HUES6 (cell line): ENCODE measurements at regions not wholly inside any gene's neighbourhood (a gene's known extent, or its start where the extent isn't known, plus 50 kb on each side); places are given as distances from the start of the nearest gene placed in this dataset.
"Not testable (repeated sequence)": the region's sequence is repeated elsewhere in the genome, so short reads cannot be mapped to it uniquely, and the experiment has no call there.

ENCODE experiments used
- H3K27ac ChIP-seq: 2 replicates; pipeline ENCODE4 v1.7.0; 2013; ENCODE audit warnings: low read depth, mild to moderate bottlenecking, low read length, inconsistent platforms
- H3K27me3 ChIP-seq: 2 replicates; pipeline ENCODE4 v1.6.1; 2013; ENCODE audit warnings: low read length; ENCODE audit not compliant: control insufficient read depth, insufficient read depth
- H3K36me3 ChIP-seq: 2 replicates; pipeline ENCODE4 v1.6.1; 2013; ENCODE audit warnings: low read length; ENCODE audit not compliant: control insufficient read depth, insufficient read depth
- H3K4me1 ChIP-seq: 2 replicates; pipeline ENCODE4 v1.6.1; 2013; ENCODE audit warnings: low read length; ENCODE audit not compliant: control insufficient read depth, insufficient read depth
- H3K4me3 ChIP-seq: 2 replicates; pipeline ENCODE4 v1.5.1; 2013; ENCODE audit warnings: low read depth, low read length
- H3K9ac ChIP-seq: one replicate; pipeline ENCODE4 v1.6.1; 2013; ENCODE audit warnings: mild to moderate bottlenecking, low read length
- H3K9me3 ChIP-seq: 2 replicates; pipeline ENCODE4 v1.6.1; 2013; ENCODE audit warnings: low read depth, low read length; ENCODE audit not compliant: control insufficient read depth, insufficient read depth

DNA sequence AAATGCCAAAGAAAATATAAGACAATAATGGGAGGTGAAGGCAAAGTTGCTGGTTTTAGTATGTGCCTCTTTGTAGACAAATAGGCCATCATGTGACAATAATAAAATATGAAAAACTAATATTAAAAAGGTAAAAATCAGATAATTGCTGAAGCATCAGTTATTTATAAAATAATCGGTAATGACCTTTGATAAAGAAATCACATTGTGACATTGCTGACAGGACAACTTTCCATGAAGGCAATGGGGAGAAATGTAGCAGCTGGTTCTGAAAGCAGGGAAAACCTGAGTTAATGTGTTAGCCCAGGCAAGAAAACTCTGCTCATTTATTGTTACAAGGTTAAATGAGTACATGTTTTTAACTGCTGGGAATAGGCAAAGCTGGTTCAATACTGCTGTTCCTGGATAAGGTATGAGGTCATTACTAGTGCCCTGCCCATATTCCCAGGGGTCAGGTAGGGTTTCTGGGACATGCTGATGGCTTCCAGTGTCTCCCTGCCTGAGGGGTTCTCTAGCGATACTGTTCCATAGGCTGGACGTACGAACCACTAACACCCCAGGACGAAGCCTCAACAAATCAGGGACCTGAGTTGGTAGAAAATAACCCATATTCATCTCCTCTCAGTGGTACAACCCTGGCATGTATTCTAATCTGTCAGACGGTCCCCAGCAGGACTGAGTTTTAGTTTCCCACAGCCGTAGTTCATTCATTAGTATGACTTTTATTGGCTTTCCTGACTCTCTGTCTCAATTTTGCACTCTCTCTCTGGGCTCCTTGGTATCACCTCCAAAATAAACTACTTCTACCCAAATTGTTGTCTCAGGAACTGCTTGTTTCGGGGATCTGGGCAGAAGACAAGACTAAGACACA is 355.9 kb downstream of the TXNL1 start:
- no peaks in the 10 kb centered on the region for H3K36me3 ChIP-seq
- no peak overlapping the region for H3K27ac ChIP-seq
- H3K4me3 ChIP-seq: no peak overlapping the region
- H3K9ac ChIP-seq: no peak overlapping the region
- H3K4me1 ChIP-seq: peaks cover 10% of the 10 kb centered on the region; the same call in 1 of the 2 replicates
- H3K9me3 ChIP-seq: no peaks in the 10 kb centered on the region
- H3K27me3 ChIP-seq: no peaks in the 10 kb centered on the region

DNA sequence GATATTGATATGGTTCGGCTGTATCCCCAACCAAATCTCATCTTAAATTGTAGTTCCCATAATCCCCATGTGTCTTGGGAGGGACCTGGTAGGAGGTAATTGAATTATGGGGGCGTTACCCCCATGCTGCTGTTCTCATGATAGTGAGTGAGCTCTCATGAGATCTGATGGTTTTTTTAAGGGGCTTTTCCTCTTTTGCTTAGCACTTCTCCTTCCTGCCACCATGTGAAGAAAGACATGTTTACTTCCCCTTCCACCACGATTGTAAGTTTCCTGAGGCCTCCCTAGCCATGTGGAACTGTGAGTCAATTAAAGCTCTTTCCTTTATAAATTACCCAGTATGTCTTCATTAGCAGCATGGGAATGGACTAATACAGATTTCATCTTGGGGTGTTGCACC is 358.6 kb downstream of the TXNL1 start:
- H3K4me3 ChIP-seq, H3K9ac ChIP-seq, H3K27ac ChIP-seq, H3K9me3 ChIP-seq, H3K27me3 ChIP-seq, H3K36me3 ChIP-seq: not testable (repeated sequence)
- H3K4me1 ChIP-seq: peaks cover 10% of the 10 kb centered on the region; the same call in 1 of the 2 replicates

- Histone ChIP-seq H3K4me3 (no peak overlapping the region), H3K36me3 (no peaks in the 10 kb centered on the region), H3K9ac (no peak overlapping the region), H3K27ac (no peak overlapping the region), H3K9me3 (no peaks in the 10 kb centered on the region), H3K27me3 (no peaks in the 10 kb centered on the region), H3K4me1 (peaks cover 10% of the 10 kb centered on the region; the same call in 1 of the 2 replicates)
These were observed 359.9 kb downstream of the TXNL1 start for GRCh38 chr18:56278421-56279003.

GRCh38 chr18:56276466-56276865 is 361.9 kb downstream of the TXNL1 start:
- Histone ChIP-seq H3K27me3 (no peaks in the 10 kb centered on the region), H3K4me1 (peaks cover 10% of the 10 kb centered on the region; the same call in 1 of the 2 replicates), H3K9ac (no peak overlapping the region), H3K9me3 (no peaks in the 10 kb centered on the region), H3K4me3 (no peak overlapping the region), H3K27ac (no peak overlapping the region), H3K36me3 (no peaks in the 10 kb centered on the region)

DNA sequence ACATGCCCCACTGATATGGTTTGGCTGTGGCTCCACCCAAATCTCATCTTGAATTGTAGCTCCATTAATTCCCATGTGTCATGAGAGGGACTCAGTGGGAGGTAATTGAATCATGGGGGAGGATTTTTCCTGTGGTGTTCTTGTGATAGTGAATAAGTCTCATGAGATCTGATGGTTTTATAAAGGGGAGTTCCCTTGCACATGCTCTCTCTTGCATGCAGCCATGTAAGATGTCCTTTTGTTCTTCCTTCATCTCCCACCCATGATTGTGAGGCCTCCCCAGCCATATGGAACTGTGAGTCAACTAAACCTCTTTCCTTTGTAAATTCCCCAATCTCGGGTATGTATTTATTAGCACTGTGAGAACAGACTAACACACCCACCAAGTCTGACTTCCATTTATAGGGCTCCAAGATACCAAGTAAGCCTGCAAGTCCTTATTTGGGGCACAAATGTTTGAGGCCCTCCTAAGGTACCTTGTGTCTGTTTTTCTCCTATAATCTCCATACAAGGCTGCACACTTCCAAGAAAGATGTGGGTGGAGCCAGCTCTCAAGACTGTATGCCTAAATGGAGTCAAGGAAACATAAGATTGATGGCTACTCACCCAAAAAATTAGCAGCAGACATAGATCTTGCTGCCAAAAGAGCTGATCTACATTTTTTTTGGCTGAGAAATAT is 364.7 kb downstream of the TXNL1 start:
- Histone ChIP-seq H3K9me3 (no peaks in the 10 kb centered on the region), H3K4me3 (no peak overlapping the region), H3K27me3 (no peaks in the 10 kb centered on the region), H3K9ac (no peak overlapping the region), H3K4me1 (peaks cover 6% of the 10 kb centered on the region; the same call in 1 of the 2 replicates), H3K36me3 (no peaks in the 10 kb centered on the region), H3K27ac (no peak overlapping the region)

DNA sequence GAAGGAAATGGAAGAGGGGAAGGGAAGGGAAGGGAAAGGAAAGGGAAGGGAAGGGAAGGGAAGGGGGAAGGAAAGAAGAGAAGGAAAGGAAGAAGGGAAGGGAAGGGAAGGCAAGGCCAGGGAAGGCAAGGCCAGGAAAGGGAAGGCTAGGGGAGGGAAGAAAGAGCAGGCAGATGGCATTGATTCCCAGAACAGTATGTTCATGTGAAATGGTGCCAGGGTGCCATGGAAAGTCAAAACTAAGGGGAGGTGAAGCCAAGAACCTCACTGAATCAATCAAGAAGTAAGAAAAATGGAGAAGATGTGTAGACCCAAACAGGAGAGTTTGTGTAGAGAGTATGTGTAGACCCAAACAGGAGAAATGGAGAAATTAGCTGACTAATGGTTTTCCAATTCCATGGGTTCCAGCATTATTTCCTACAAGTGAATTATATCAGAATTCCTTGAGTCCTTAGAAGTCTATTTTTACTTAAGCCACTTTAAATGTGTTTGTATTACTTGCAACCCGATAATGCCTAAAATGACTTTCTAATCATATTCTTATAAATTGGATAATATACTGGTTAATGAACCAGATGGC is 367.6 kb downstream of the TXNL1 start:
- H3K4me1 ChIP-seq: no peaks in the 10 kb centered on the region
- no peak overlapping the region for H3K9ac ChIP-seq
- H3K27ac ChIP-seq: no peak overlapping the region

DNA sequence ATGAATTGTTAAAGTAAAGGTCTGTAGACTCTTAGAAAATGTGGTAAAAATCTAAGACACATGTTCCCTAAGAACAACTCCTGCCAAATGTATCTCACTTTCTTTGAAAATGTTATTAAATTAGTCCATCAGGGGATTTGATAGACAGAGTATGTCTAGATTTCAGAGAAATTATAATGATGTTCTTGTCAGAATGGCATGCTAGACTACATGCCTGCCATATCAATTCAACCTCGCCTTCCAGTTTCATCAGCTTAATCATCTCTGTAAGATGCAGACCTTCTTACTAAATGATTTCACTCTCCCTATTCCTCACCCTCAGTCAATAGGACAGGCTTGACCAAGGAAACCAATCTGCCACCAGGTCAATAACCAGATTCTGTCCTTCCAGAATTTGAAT is 368.4 kb downstream of the TXNL1 start:
- Histone ChIP-seq H3K9ac (no peak overlapping the region), H3K27me3 (no peaks in the 10 kb centered on the region), H3K27ac (no peak overlapping the region), H3K9me3 (no peaks in the 10 kb centered on the region), H3K4me1 (no peaks in the 10 kb centered on the region), H3K36me3 (no peaks in the 10 kb centered on the region), H3K4me3 (no peak overlapping the region)

More for the DNA sequence above, 367.6 kb downstream of the TXNL1 start:
- H3K27me3 ChIP-seq: no peaks in the 10 kb centered on the region
- no peak overlapping the region for H3K4me3 ChIP-seq
- H3K36me3 ChIP-seq: no peaks in the 10 kb centered on the region
- no peaks in the 10 kb centered on the region for H3K9me3 ChIP-seq

DNA sequence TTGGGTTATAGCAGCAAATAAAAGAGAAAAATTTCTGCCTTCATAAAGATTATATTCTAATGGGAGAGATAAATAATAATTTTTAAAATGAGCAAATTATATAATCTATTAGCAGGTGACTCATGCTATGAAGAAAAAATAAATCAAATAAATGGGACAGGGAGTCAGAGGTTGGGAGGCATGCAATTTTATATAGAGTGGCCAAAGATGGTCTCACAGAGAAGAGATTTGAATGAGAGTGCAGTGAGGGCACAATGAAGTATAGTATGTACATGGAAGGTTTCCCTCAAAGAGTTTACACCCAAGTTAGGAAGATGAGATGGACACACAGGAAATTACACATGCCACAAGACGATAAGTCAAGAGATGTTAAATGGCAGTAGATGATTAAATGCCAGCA is 369.4 kb downstream of the TXNL1 start:
- Histone ChIP-seq H3K27ac (no peak overlapping the region), H3K4me3 (no peak overlapping the region), H3K9ac (no peak overlapping the region), H3K9me3 (no peaks in the 10 kb centered on the region), H3K27me3 (no peaks in the 10 kb centered on the region), H3K4me1 (no peaks in the 10 kb centered on the region), H3K36me3 (no peaks in the 10 kb centered on the region)

- Histone ChIP-seq H3K4me3 (no peak overlapping the region), H3K9ac (no peak overlapping the region), H3K36me3 (no peaks in the 10 kb centered on the region), H3K27me3 (no peaks in the 10 kb centered on the region), H3K9me3 (no peaks in the 10 kb centered on the region), H3K4me1 (no peaks in the 10 kb centered on the region), H3K27ac (no peak overlapping the region)
These were observed 371.1 kb downstream of the TXNL1 start for GRCh38 chr18:56267334-56267733.

DNA sequence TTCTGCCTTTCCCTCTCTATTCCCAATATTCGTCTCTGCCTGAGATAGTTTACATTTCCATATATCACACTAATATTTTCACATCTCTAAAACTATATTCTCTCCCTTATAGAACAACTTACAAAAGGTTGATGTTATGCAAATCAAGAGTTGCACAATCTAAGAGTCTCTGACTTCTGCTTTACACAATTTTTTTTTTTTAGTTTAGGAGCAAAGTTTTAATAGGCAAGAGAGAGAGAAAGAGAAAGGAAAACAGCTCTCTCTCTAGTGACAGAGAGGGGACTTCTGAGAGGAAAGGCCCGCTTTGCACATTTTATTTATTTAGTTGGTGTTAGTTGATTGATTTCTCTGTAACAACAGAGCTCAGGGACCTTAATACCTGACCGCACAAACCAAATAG is 380.2 kb downstream of the TXNL1 start:
- Histone ChIP-seq H3K27me3 (no peaks in the 10 kb centered on the region), H3K27ac (no peak overlapping the region), H3K36me3 (no peaks in the 10 kb centered on the region), H3K9ac (no peak overlapping the region), H3K9me3 (0 out of 2 replicates have a peak, but pooled peaks cover 3% of the 10 kb centered on the region), H3K4me1 (no peaks in the 10 kb centered on the region), H3K4me3 (no peak overlapping the region)
